PC-3 (cell line): ENCODE measurements at regions not wholly inside any gene's neighbourhood (a gene's known extent, or its start where the extent isn't known, plus 50 kb on each side); places are given as distances from the start of the nearest gene placed in this dataset.
A peak's percentile ranks its signal among the peaks of the same experiment; 100 is the strongest.

Experiments used
- ATAC-seq: fragments of 200-7000 bp; cut with Tn5 transposase; 2 replicates; pipeline ENCODE4 v1.9.1; 2020; ENCODE audit warnings: mild to moderate bottlenecking, moderate library complexity
- BruUV-seq: library from RNA; stranded (reverse); fragments of 400-500 nt; replicated peaks from 2 replicates; lab custom pipeline; 2021; lab: Mats Ljungman, UMichigan
- CTCF ChIA-PET: fragments of 300-600 bp; sonication (Branson Sonifier 250); formaldehyde crosslinking; loops from one replicate; lab custom pipeline; 2022; ENCODE audit warnings: antibody characterized with exemption; lab: Charles Lee
- POLR2A ChIA-PET: fragments of 300-600 bp; sonication (Branson Sonifier 250); formaldehyde crosslinking; loops from one replicate; lab custom pipeline; 2022; ENCODE audit warnings: antibody characterized with exemption; ENCODE audit not compliant: unreplicated experiment; lab: Charles Lee
- DNase-seq: peaks from one replicate; pipeline ENCODE4 v3.0.0-alpha.2; 2015
- H2AFZ ChIP-seq: fragments of 300-600 bp; sonication (generic); 2 replicates; pipeline ENCODE4 v1.6.0; 2016; ENCODE audit warnings: antibody characterized with exemption, low read length
- H3F3A ChIP-seq: fragments of 300-600 bp; sonication (generic); one replicate; pipeline ENCODE4 v1.6.0; 2017; ENCODE audit warnings: antibody characterized with exemption, low read length, control low read depth, mild to moderate bottlenecking; ENCODE audit not compliant: unreplicated experiment
- H3K27ac ChIP-seq: fragments of 300-600 bp; sonication (generic); 2 replicates; pipeline ENCODE4 v1.5.1; 2016; ENCODE audit warnings: mild to moderate bottlenecking, low read length
- H3K27me3 ChIP-seq: fragments of 300-600 bp; sonication (generic); 2 replicates; pipeline ENCODE4 v1.6.1; 2016; ENCODE audit warnings: low read length, mixed read lengths
- H3K36me3 ChIP-seq: fragments of 300-600 bp; sonication (generic); 2 replicates; pipeline ENCODE4 v1.6.1; 2016; ENCODE audit warnings: low read depth, mixed run types, low read length, mixed read lengths
- H3K4me1 ChIP-seq: fragments of 300-600 bp; sonication (generic); 2 replicates; pipeline ENCODE4 v1.5.1; 2016; ENCODE audit warnings: low read length; ENCODE audit not compliant: insufficient read depth
- H3K4me2 ChIP-seq: fragments of 300-600 bp; sonication (generic); 2 replicates; pipeline ENCODE4 v1.6.0; 2016; ENCODE audit warnings: low read length
- H3K4me3 ChIP-seq: fragments of 300-600 bp; sonication (generic); 2 replicates; pipeline ENCODE4 v1.5.1; 2016; ENCODE audit warnings: mild to moderate bottlenecking, low read length, mixed read lengths
- H3K79me2 ChIP-seq: fragments of 300-600 bp; sonication (generic); 2 replicates; pipeline ENCODE4 v1.6.1; 2017; ENCODE audit warnings: low read length, mixed read lengths
- H3K9ac ChIP-seq: fragments of 300-600 bp; sonication (generic); 2 replicates; pipeline ENCODE4 v1.6.0; 2016; ENCODE audit warnings: mild to moderate bottlenecking, low read length
- H3K9me2 ChIP-seq: fragments of 300-600 bp; sonication (generic); replicated peaks from 2 replicates; pipeline ENCODE4 v1.6.1; 2016; ENCODE audit warnings: mixed run types, low read length, mixed read lengths
- H3K9me3 ChIP-seq: fragments of 300-600 bp; sonication (generic); 2 replicates; pipeline ENCODE4 v1.6.1; 2016; ENCODE audit warnings: low read length, mixed read lengths
- H4K20me1 ChIP-seq: fragments of 300-600 bp; sonication (generic); 2 replicates; pipeline ENCODE4 v1.6.1; 2016; ENCODE audit warnings: low read length, mixed read lengths
- EZH2 ChIP-seq: fragments of 300-600 bp; sonication (generic); IDR thresholded peaks from one replicate; pipeline ENCODE4 v1.6.1; 2017; ENCODE audit warnings: antibody characterized with exemption, mild to moderate bottlenecking, low read length; ENCODE audit not compliant: unreplicated experiment
- EZH2phosphoT487 ChIP-seq: fragments of 300-600 bp; sonication (generic); IDR thresholded peaks from 2 replicates; pipeline ENCODE4 v1.6.1; 2018; ENCODE audit warnings: mild to moderate bottlenecking, antibody characterized with exemption, low read length, borderline replicate concordance
- intact Hi-C: fragments of 100-400 bp; cut with micrococcal nuclease; formaldehyde crosslinking; loops from 2 replicates; pipeline ENCODE4 v1.9.0; 2023
- TF ChIP-seq, protein P1 (sequence below): fragments of 300-600 bp; sonication (generic); conservative IDR thresholded peaks from 2 replicates; pipeline ENCODE4 v1.5.1; 2017; ENCODE audit warnings: antibody characterized with exemption, low read depth, mild to moderate bottlenecking, low read length

GRCh38 chr5:28346696-28347095 is 1308.3 kb upstream of the CDH9 start:
- BruUV-seq = no TSS peak
- H3K9me2 ChIP-seq = no peaks in the 10 kb centered on the region
- no peaks in the 10 kb centered on the region for H3K4me1 ChIP-seq
- DNase-seq = no peak
- H3K27me3 ChIP-seq = no peaks in the 10 kb centered on the region
- H3K9ac ChIP-seq = no peak overlapping the region
- no peaks in the 10 kb centered on the region for H4K20me1 ChIP-seq
- H3K36me3 ChIP-seq = no peaks in the 10 kb centered on the region
- H2AFZ ChIP-seq = no peak overlapping the region
- no peak overlapping the region for H3K4me2 ChIP-seq
- H3F3A ChIP-seq = no peaks in the 10 kb centered on the region
- ChIA-PET CTCF (no interaction called here), POLR2A (no interaction called here)
- H3K27ac ChIP-seq = no peak overlapping the region
- H3K4me3 ChIP-seq = no peak overlapping the region
- H3K79me2 ChIP-seq = no peaks in the 10 kb centered on the region
- ATAC-seq = no peak
- intact Hi-C loops = loop anchor here (10.0 kb wide), 1 partner anchor 228 kb away; no protein-coding TSS in a partner anchor
- peaks cover 4% of the 10 kb centered on the region; the same call in 1 of the 2 replicates for H3K9me3 ChIP-seq
- TF ChIP-seq, protein P1, sequence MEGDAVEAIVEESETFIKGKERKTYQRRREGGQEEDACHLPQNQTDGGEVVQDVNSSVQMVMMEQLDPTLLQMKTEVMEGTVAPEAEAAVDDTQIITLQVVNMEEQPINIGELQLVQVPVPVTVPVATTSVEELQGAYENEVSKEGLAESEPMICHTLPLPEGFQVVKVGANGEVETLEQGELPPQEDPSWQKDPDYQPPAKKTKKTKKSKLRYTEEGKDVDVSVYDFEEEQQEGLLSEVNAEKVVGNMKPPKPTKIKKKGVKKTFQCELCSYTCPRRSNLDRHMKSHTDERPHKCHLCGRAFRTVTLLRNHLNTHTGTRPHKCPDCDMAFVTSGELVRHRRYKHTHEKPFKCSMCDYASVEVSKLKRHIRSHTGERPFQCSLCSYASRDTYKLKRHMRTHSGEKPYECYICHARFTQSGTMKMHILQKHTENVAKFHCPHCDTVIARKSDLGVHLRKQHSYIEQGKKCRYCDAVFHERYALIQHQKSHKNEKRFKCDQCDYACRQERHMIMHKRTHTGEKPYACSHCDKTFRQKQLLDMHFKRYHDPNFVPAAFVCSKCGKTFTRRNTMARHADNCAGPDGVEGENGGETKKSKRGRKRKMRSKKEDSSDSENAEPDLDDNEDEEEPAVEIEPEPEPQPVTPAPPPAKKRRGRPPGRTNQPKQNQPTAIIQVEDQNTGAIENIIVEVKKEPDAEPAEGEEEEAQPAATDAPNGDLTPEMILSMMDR = no peak

- no TSS peak for BruUV-seq
- intact Hi-C loops = loop anchor here (1.0 to 10.0 kb wide), 3 partner anchors 127 to 421 kb away; no protein-coding TSS in a partner anchor
- H2AFZ ChIP-seq = no peak overlapping the region
These were observed 1306.5 kb upstream of the CDH9 start for GRCh38 chr5:28344836-28345433.

DNA sequence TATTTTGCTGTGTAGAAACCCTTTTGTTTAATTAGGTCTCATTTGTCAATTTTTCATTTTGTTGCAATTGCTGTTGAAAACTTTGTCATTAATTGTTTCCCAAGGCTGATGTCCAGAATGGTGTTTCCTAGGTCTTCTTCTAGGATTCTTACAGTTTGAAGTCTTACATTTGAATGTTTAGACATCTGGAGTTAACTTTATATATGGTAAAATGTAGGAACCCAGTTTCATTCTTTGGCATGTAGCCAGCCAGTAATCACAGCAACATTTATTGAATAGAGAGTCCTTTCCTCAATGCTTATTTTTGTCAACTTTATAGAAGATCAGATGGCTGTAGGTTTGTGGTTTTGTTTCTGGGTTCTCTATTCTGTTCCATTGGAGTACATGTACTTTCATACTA is 1290.8 kb upstream of the CDH9 start:
- TF ChIP-seq EZH2 = no peak
- TF ChIP-seq, protein P1 = no peak
- no peaks in the 10 kb centered on the region for H3K36me3 ChIP-seq
- intact Hi-C loops = no loop called here
- peaks cover 5% of the 10 kb centered on the region; the same call in 1 of the 2 replicates for H3K9me3 ChIP-seq
- POLR2A ChIA-PET = no interaction called here
- DNase-seq = no peak
- no peak for ATAC-seq
- H3K27ac ChIP-seq = no peak overlapping the region
- CTCF ChIA-PET = no interaction called here
- H3K79me2 ChIP-seq = no peaks in the 10 kb centered on the region
- no peaks in the 10 kb centered on the region for H3K9me2 ChIP-seq
- no peaks in the 10 kb centered on the region for H4K20me1 ChIP-seq
- H3K4me2 ChIP-seq = no peak overlapping the region
- no peak overlapping the region for H2AFZ ChIP-seq
- H3F3A ChIP-seq = no peaks in the 10 kb centered on the region
- no peaks in the 10 kb centered on the region for H3K4me1 ChIP-seq
- no peak overlapping the region for H3K9ac ChIP-seq
- H3K4me3 ChIP-seq = no peak overlapping the region
- H3K27me3 ChIP-seq = no peaks in the 10 kb centered on the region
- no TSS peak for BruUV-seq

More at GRCh38 chr5:28344836-28345433, 1306.5 kb upstream of the CDH9 start:
- ChIA-PET CTCF (interaction anchor here (0.6 to 1.0 kb wide), 2 partner anchors 232 to 420 kb away, joined by 3 to 4 read pairs; no protein-coding TSS in a partner anchor), POLR2A (no interaction called here)
- H3K27me3 ChIP-seq = no peaks in the 10 kb centered on the region
- ATAC-seq (peak; percentile 62), DNase-seq (peak; percentile 77)
- H3K27ac ChIP-seq = no peak overlapping the region
- no peak overlapping the region for H3K9ac ChIP-seq
- no peak for TF ChIP-seq EZH2phosphoT487
- TF ChIP-seq, protein P1 = peak; percentile 89
- H3K4me3 ChIP-seq = no peak overlapping the region
- H3K9me3 ChIP-seq = no peaks in the 10 kb centered on the region
- H3K79me2 ChIP-seq = no peaks in the 10 kb centered on the region
- no peaks in the 10 kb centered on the region for H3K36me3 ChIP-seq
- no peaks in the 10 kb centered on the region for H3F3A ChIP-seq
- H3K4me1 ChIP-seq = no peaks in the 10 kb centered on the region
- no peaks in the 10 kb centered on the region for H4K20me1 ChIP-seq
- no peaks in the 10 kb centered on the region for H3K9me2 ChIP-seq
- H3K4me2 ChIP-seq = no peak overlapping the region
